Epithelial cell of proximal tubule (primary cell): ENCODE measurements at regions not wholly inside any gene's neighbourhood (a gene's known extent, or its start where the extent isn't known, plus 50 kb on each side); places are given as distances from the start of the nearest gene placed in this dataset.

Source experiments
- DNase-seq: peaks from one replicate; pipeline ENCODE4 v3.0.0-alpha.2; 2011; ENCODE audit warnings: low read depth
- H3K4me3 ChIP-seq: 2 replicates; pipeline ENCODE4 v1.5.1; 2011; ENCODE audit warnings: low read depth, mild to moderate bottlenecking, low read length
- CTCF ChIP-seq: conservative IDR thresholded peaks from 2 replicates; pipeline ENCODE4 v1.5.1; 2012; ENCODE audit warnings: low read depth, mild to moderate bottlenecking, low read length

- no peak overlapping the region for H3K4me3 ChIP-seq
- TF ChIP-seq CTCF: no peak
- DNase-seq: no peak
Measured at GRCh38 chr6:104603108-104603745, 256.5 kb downstream of the HACE1 start.

DNA sequence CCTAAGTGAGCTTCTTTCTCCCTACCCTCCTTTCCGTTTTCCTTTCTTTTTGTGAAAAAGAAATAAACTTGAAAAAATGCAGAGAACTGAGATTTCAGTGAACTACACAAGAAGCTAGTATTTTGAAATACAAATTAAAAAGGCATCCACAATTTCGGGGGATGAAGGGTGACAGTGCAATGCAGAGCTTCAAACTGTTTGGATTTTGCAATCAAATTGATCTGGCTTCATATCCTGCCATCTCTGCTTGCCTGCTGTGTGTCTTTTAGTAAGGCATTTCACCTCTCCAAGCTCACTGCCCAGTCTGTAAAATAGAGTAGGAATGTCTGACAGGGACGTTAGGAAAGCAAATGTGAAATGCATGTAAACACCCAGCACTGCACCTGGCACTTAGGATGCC lies 258.0 kb downstream of the HACE1 start:
- no peak for DNase-seq
- TF ChIP-seq CTCF: no peak
- no peak overlapping the region for H3K4me3 ChIP-seq

- H3K4me3 ChIP-seq: no peak overlapping the region
- TF ChIP-seq CTCF: no peak
- no peak for DNase-seq
Measured at GRCh38 chr6:104601131-104601651, 258.5 kb downstream of the HACE1 start.

DNA sequence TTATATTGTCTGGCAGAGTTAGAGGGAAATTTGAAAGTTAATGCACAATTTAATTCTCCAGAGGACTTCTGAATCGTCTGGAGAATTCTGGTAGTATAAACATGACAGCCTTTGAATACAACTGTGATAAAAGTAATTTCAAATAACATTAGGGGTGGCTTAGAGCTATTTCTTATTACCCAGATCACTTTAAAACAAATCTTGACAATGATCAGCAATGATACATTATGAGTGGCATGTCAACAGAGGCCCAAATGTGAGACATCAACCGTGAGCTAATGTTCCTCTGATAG lies 259.1 kb downstream of the HACE1 start:
- no peak for DNase-seq
- no peak overlapping the region for H3K4me3 ChIP-seq
- TF ChIP-seq CTCF: no peak

- TF ChIP-seq CTCF: no peak
- H3K4me3 ChIP-seq: no peak overlapping the region
- DNase-seq: no peak
Measured at GRCh38 chr6:104599821-104600638, 259.7 kb downstream of the HACE1 start.

GRCh38 chr6:104597541-104598050 lies 262.1 kb downstream of the HACE1 start:
- DNase-seq: no peak
- no peak for TF ChIP-seq CTCF
- H3K4me3 ChIP-seq: no peak overlapping the region
